NK-92 treated with Interleukin-12 subunit alpha and Interleukin-12 subunit beta, amount 100 ng/mL, for 24 hours (cell line): ENCODE measurements at regions not wholly inside any gene's neighbourhood (a gene's known extent, or its start where the extent isn't known, plus 50 kb on each side); places are given as distances from the start of the nearest gene placed in this dataset.

Experiments used
- DNase-seq: peaks from one replicate; lab custom pipeline; 2025; lab: John Stamatoyannopoulos, UW

DNA sequence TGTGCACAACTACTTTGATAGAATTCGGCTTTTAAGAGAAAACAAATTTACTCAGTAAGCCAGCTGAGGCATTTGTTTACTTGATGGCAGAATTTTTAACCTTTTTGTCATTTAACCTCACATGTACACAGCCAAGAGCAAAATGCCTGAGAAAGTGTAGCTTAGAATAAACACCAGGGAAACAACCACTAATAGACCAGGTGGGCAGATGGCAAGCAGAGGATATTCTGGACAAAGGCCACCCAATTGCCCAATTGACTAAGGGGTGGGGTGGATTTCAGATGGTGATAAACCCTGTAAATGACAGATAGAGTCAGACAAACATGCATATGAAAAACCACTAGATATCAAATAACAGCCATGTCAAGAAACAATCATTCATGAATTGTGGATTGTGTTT, 190.7 kb upstream of the FBXL4 start:
- no peak for DNase-seq

DNA sequence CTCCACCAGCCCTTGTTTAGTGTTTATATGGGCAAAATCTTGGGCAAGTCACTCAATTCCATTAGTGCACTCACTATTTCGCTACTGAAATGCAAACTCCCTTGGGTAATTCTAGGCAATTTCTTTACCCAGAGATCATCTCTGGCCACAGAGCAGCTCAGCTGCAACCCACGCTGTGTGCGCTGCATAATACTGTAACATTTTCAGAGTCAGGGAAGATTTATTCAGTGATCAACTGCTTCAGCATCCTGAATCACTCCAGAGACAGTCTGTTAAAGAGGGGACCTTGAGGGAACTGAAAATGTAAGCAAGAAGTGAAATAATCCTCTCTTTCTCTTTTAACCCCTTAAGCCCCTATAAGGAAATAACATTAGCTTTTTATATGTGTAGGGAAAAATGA, 189.6 kb upstream of the FBXL4 start:
- DNase-seq = no peak

DNA sequence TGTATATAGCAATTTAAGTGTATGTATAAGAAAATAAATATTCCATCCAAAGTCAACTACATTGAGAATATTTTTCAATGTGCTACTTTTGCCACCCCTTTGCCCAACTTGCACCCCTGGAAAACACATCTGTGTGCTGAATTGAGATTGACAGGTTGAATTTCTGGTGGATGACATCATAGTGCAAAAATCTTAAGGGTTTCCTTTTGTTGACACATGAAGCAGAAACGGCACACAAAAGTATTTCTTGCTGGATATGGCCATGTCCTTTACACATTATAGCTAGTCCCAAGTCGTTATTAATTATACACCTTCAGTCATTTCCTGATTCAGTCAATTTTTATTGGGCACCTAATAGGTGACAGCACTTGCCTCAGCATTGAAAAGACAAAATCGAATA, 188.7 kb upstream of the FBXL4 start:
- no peak for DNase-seq

DNA sequence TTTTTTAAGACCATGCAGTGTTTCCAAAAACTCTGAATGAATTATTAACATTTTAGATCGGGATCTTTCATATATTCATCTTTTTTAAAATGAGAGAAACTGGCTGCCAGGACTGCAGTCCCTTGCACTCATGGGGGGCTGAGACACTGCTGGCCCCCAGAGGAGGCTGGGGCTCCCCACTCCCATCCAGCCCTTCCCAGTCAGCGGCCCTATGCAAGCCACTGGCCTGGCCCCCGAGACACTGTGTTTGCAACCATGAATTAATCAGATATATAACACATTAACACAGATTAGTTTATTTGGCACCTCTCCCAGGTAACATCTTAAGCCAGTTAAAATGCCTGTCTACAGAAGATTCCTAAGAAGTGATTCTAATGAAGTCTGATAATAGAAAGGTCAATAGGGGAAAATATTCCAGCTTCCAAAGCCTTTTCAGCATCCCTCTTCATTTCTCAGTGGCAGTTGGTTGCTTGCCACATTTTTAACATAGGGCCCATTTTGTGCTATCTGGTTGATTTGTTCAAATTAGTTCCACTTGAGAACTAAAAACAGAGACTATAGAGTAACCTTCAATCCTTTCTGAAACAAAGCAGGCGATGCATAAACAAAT, 184.4 kb upstream of the FBXL4 start:
- DNase-seq = no peak

DNA sequence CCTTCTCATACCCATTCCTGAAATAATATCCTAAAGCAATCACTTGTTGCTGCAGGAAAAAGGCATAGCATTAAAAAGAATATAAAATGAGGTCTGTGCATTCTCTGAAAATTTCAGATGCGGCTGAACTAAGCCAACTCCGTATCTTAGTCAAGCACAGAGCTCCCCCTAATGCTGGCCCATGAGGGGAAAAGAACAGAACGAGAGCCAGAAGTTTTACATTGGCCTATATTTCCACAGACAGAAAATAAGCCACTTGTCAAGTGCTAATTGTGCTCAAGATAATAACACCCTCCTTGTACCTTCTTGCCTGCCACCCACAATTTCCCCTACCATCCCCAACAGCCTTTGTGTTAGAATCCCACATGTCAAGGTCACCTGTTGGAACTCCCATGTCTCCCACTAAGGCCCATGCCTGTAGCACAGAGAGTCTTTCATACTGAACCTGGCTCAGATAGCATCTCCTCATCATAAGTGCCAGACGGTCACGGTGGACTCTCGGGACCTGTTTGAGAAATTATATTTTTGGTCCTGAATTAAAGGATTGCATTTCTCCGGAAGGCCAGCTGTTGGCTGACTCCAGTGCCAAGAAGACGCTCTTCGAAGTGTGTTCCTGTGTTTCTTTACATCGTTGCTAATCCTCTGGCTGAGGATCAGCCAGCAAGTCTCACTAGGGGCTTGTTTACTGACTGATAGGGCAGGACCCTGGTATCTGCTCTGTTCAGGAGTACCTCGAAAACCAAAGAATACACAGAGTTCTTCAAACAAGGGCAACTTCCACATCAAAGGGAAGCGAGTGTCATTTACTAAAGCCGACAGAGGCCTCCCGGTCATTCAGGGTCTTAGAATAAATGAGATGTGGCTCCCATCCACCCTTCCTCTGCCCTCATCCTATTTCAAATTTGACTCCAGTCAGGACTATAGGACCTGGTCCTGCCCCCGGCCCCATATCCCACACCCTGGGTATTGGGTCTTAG, 183.4 kb upstream of the FBXL4 start:
- no peak for DNase-seq

DNA sequence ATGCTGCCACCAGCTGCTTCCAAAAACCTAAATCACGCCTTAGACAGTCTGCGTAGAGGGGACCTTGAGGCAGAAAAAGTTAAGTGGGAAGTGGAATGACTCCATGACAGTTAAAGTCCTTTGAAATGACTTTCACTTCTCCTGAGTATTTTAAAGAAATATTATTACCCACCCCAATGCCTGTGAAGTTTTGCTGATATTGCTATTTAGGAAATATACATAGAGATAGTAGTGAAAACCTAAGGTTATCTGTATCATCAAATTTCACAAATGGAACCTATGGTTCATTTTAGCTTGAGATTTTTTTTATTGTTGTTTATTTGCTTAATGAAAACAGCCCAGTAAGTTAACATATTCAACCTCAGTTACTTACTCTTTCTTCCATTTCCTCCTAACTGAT, 182.1 kb upstream of the FBXL4 start:
- DNase-seq = no peak

DNA sequence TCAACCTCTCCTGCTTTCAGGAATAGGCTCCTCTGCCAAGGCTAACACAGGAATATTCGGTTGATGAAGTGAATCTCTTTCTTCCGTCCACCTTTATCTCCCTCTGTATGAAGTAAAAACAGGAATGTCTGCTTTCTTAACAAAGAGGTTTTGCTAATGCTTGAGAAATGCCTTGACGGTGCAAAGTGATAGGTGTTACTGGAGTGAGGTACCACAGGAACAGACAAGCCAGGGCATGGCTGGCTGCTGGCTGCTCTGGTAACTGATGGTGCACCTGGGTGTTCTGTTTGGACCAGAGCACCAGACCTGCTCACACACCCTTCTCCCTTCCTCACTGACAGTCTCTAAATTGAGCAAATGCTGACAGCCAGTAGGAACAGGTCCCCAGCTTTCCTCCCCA, 174.0 kb upstream of the FBXL4 start:
- DNase-seq = no peak

DNA sequence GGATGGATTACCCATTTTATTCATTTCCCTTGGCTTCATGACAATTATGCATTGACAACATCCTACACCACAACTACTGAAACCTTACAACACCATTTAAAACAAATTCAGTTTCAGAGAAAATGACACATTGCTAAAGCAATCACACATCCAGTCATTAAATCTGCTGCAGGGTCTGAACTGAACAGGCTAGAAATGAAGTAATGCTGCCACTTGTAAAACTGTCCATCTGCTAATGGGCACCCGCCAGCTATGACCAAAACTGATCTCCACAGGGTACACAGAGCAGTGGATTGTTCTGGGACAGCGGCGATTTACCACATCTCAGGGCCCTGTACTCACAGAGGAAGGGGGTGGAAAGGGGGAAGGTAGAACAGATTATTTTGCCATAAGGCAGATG, 172.9 kb upstream of the FBXL4 start:
- DNase-seq = no peak

DNA sequence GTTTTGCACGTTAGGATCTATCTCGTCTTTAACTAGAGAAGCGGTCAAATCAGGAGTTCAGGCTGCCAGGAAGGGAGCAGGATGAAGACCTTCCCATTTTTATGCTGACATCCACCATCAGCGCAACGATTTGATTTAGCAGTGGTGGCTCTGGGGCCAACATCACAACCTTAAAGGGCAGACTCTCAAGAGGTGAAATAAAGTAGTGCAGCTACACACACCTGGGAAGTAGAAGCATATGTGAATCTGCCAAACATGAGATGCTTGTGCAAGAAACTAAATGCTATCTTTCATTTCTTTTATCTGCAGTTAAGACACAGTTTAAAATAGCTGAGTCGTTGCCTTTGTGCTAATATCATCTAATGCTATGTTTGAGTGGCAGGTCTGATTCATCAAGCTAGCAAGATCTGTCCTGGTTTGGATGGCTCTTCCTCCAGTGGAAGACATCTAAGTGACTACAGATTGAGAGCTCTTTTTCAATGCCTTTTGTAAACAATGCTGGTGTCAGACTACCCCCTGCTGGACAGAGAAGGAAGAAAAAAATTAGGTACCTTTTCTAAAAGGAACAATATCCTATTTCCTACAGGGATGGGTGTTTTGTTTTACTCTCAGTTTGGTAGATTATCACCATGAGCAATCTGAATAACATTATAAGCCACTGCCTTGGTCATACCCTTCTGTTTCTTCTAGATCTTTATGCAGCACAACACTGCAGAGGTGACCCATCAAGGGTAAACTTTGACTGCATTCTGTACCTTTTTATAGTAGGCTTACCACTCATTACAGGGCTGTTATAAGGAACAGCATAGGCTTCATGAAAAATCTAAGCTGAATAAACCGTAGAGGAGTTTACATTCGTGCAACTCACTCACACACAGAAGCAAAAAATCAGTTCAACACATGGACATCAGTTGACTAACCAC, 171.6 kb upstream of the FBXL4 start:
- DNase-seq = no peak

DNA sequence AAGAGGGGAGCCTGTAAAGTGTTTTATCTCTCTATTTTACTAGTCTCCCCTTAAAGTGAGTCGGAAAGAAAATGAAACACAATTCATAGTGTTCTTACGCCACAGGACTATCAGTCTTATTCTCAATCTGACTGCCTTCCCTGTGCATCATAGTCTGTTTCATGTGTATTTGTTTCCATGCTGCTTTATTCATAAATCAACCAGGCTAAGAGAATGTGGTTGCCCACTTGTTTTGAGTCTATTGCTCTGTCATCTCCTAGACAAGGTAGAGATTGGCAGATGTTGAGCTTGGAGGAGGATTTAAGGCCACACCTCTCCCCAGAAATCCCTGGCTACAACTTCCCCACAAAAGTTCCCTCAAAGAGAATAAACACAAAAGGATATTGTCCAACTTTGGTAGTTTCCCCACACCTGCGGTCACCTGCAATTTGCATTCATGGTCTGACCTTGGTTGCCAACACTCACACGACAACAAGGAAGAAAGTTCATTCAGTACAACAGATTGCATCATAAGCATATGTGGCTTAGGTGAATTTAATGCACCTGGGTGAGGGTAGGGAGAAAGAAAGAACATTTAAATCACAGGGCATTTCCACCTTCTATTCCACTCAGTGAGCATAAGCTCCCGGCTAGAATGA, 167.1 kb upstream of the FBXL4 start:
- DNase-seq = no peak

DNA sequence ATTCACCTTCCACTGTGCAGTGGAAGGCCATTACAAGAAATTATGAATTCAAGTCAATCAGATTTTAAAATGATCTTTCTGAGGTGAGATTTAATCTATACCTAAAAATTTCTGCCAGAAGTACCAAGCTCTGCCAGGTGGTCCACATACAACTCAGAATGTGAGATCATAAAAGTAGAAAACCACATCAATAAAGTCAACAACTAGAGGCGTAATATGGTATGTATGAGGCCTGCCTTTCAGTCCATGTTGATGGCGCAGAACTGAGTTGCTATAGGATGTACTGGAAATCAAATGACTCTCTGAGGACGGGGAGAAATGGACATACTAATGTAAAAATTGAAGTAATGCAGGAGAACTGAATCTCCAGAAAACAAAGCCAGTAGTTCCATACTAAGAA, 163.8 kb upstream of the FBXL4 start:
- no peak for DNase-seq

DNA sequence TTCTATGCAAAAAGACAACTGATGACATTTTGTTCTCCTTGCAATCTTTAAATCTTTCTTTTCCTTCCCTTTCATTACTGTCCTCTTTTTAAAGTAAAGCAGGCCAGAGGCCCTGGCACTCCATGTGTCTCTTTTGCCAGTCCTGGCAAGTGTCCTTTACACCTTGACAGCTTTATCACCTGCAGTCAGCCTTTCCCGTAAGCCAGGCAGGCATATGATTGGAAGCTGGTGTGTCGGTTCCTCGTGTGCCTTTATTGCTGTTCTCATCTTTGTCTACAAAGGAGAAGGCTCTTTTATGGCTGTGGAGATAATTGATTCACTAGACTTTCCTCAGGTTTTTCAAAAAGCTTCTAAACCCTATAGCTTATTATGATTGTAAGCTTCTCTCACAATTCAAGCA, 162.3 kb upstream of the FBXL4 start:
- DNase-seq = no peak

DNA sequence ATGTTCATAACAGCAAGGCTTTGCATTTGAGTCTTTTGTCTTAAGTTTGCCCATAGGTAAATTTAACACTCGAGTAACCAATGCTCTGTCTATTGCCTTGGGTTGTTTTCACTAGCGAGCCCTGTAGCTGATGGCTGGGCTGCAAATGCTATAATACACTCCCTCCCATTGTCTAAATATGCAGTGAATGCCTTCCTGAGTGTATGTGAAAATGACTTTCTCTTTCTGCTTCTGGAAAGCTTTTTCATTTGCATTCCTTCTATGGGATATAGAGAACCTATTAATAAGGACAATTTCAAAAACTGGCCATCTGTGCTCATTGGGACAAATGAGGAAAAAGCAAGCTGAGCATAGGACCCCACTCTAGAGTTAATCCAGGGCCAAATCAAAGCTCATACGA, 156.5 kb upstream of the FBXL4 start:
- no peak for DNase-seq

DNA sequence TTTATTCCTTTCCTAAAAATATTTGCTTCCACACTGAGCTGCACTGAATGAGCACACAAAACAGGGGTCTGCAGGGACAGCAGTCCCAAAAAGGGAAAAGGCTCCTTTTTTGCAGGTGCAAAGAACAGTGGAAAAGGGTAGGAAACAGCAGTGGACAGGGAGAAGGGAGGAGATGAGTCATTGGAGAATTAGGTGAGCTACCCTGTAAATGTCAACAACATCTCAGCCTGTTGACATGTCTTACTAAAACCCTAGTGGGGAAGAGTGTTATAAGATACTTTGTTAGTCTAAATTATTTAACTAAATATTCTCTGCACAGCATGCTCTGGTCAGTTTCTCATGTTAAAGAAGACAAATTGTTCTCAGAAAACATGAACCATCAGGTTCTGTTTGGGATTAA, 151.5 kb upstream of the FBXL4 start:
- DNase-seq = no peak

DNA sequence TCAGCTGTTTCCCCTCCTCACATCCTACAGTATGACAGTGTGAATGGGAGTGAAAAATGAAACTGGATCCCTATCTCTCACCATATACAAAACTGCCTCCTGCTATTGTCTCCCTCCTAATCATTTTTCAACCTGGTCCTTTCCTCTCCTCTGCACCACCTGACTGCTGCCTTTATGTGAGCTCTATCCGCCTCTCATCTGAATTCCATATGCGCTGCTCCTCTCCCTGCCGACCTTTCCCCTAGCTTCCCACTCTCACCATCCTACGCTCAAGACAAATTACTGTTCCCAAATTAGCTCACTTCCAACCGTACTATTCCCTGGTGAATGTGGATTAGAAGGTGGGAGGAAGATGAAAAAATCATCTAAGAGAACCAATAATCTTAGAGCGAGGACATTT, 148.4 kb upstream of the FBXL4 start:
- no peak for DNase-seq

DNA sequence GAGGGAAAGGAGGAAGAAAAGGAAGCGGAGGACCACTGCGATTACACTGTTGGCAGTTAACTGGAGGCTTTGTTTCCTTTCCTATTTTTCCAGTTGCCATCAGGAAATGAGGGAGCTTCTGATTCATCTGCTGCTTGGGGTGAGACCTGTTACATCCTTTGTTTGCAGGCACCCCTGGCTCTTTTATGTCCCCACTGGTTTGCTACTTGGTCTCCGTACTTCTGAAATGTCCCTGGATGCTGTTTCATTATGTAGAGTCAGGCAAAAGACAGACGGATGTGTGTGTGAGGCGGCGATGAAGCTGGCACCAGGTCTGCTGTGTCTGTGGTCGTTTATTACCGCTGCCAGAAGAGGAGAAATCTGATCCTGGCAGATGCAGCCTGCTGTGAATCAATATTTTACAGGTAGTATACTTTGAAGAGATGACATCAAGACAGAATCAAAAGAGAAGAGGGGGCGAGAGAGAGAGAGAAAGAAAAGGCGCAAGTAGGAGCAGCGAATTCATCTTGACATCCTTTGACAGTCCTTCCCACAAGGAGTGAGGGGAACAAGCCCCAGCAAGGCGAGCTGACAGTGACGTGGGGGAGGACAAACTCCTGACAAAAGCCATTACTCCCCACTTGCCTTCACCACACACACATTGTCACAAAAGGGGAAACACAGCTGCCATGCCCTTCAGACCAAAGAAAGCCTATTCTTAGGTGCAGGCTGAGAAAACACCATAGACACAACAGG, 145.9 kb upstream of the FBXL4 start:
- DNase-seq = no peak

DNA sequence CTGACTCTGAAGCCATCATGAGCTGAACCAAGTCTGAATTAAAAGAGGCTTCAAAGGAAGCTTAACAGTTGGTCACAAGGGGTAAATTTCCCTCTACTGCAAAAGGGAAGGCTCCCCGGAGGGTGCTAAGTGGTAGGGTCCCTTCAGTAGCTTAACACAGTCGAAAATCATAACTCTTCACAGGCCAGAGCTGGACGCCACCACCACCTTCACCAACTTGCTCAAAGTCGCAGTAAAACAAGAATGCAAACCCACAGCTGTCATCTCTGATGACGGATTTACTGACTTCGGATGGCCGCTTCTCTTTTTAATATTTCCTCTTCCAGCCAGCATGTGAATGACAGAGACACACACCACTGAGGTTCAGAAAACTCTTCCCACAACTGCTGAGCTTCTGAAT, 144.7 kb upstream of the FBXL4 start:
- no peak for DNase-seq

DNA sequence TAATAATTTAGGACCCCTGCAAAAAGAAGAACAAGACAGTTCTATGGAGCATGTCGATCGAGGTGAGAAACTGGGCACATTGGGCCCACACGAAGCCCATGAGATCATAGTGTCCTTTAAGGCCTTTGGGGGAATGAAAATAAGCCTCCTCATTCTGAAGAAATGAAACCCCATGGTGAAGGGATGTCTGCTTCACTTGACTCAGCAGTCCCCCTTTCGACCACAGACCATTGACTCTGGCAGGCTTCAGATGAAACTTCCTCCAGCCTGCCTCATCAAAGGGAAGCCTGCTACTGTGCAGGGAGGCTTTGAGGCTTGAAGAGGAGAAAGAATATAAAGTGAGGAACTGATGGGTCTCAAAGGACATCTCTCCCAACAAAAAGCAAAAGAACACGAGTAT, 144.2 kb upstream of the FBXL4 start:
- no peak for DNase-seq

DNA sequence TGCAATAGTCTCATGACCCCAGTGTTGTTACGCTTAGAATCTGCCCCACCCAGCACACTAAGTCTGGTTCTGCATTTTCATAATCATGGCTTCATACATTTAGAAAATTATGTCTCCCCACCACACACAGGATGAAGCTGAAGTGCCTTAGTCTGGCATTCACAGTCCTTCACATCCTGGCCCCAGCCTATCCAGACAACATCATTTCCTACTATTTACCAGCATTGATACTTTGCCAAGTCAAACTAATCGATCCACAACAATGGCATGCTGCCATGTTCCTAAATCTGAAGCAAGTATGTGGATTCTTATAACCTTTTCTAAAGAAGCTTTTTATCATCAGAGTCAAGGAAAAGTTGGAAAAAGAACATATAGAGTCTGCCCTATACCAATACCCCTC, 132.4 kb upstream of the FBXL4 start:
- DNase-seq = no peak

DNA sequence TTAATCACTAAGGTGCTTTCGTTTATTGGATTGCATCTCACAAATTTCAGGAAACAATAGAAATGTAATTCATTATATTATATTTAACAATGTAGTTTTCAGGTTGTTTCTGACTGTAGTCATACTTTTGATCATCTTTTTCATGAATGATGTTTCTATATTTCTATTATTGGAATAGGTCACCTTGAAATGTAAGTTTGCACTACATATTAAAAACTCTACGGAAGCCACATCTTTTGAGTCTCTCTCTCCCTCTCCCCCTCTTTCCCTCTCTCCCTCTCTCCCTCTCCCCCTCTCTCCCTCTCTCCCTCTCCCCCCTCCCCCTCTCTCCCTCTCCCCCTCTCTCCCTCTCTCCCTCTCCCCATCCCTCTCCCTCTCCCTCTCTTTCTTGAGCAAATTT, 131.3 kb upstream of the FBXL4 start:
- no peak for DNase-seq

DNA sequence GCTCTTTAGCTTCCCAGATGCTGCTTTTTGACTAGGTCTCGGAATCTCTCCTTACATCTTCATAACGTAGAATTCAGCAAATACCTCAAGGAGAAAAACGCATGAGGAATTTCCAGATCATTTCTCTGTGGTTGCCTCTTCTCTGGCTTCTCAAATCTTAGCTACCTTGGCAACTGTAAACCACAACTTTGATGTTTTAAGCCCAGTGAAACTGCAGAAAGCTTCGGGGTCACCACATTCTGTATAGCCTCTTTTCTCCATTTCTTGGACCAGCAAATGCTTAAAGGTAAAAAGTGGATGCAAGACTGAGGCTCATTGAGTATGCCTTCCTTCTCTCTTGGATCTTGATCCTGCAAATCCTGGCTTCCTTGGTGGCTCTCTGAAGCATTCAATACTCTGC, 125.5 kb upstream of the FBXL4 start:
- no peak for DNase-seq
